GM12878 (cell line): ENCODE measurements at regions not wholly inside any gene's neighbourhood (a gene's known extent, or its start where the extent isn't known, plus 50 kb on each side); places are given as distances from the start of the nearest gene placed in this dataset.

Experiments used
- ATAC-seq: fragments of 200-7000 bp; cut with Tn5 transposase; 3 replicates; pipeline ENCODE4 v1.9.1; 2020; ENCODE audit warnings: mild to moderate bottlenecking, moderate library complexity
- BruUV-seq: library from RNA; stranded (reverse); fragments of 400-500 nt; replicated peaks from 2 replicates; lab custom pipeline; 2021; lab: Mats Ljungman, UMichigan
- CTCF ChIA-PET: fragments of 300-600 bp; sonication (Branson Sonifier 250); formaldehyde crosslinking; extraction: SDS; loops from one replicate; lab custom pipeline; 2021; ENCODE audit warnings: inconsistent platforms; lab: Yijun Ruan, JAX
- POLR2A ChIA-PET: fragments of 350-600 bp; formaldehyde crosslinking; extraction: SDS; loops from one replicate; lab custom pipeline; 2021; ENCODE audit warnings: inconsistent platforms; lab: Charles Lee
- RAD21 ChIA-PET: fragments of 300-600 bp; sonication (Branson Sonifier 250); formaldehyde crosslinking; loops from one replicate; lab custom pipeline; 2023; ENCODE audit warnings: antibody characterized with exemption; ENCODE audit not compliant: unreplicated experiment; lab: Charles Lee
- SMC1A ChIA-PET: fragments of 300-600 bp; sonication (Branson Sonifier 250); formaldehyde crosslinking; loops from one replicate; lab custom pipeline; 2023; ENCODE audit not compliant: unreplicated experiment, uncharacterized antibody; lab: Charles Lee
- DNase-seq: peaks from one replicate; pipeline ENCODE4 v3.0.0-alpha.2; 2011; ENCODE audit warnings: low read depth, low spot score
- FAIRE-seq: peaks from 3 replicates; lab custom pipeline; 2011; peaks lifted over from hg19 to GRCh38; lab: Jason Lieb, UNC
- H2AFZ ChIP-seq: 2 replicates; pipeline ENCODE4 v1.6.0; 2011; ENCODE audit warnings: low read depth, low read length, control low read depth; ENCODE audit not compliant: control insufficient read depth
- H3K27ac ChIP-seq: 2 replicates; pipeline ENCODE4 v1.5.1; 2011; ENCODE audit warnings: control low read depth; ENCODE audit not compliant: control insufficient read depth, insufficient read depth
- H3K27me3 ChIP-seq, 2 experiments: replicated peaks in 1 of 2; 2 replicates each; pipeline versions ENCODE4 v1.6.0 to v1.6.1; 2011; ENCODE audit warnings: low read length in 1 of 2; ENCODE audit not compliant: control insufficient read depth in 2 of 2, insufficient read depth in 2 of 2
- H3K36me3 ChIP-seq, 2 experiments: 2 replicates each; pipeline ENCODE4 v1.5.1; 2011; ENCODE audit warnings: low read length in 1 of 2; ENCODE audit not compliant: control insufficient read depth in 2 of 2, insufficient read depth in 2 of 2
- H3K4me1 ChIP-seq: 2 replicates; pipeline ENCODE4 v1.6.1; 2011; ENCODE audit warnings: mild to moderate bottlenecking, low read length, moderate library complexity, mixed read lengths; ENCODE audit not compliant: control insufficient read depth, insufficient read depth
- H3K4me2 ChIP-seq: 2 replicates; pipeline ENCODE4 v1.6.0; 2011; ENCODE audit warnings: control low read depth; ENCODE audit not compliant: control insufficient read depth, insufficient read depth
- H3K4me3 ChIP-seq: fragments of 200-600 bp; sonication (generic); 2 replicates; pipeline ENCODE4 v1.5.1; 2016
- H3K79me2 ChIP-seq: 2 replicates; pipeline ENCODE4 v1.6.0; 2011; ENCODE audit warnings: low read length; ENCODE audit not compliant: control insufficient read depth, insufficient read depth
- H3K9ac ChIP-seq: 2 replicates; pipeline ENCODE4 v1.8.0; 2011; ENCODE audit warnings: low read length, control low read depth, mixed read lengths; ENCODE audit not compliant: control insufficient read depth, insufficient read depth
- H3K9me3 ChIP-seq: replicated peaks from 3 replicates; pipeline ENCODE4 v1.5.1; 2011; ENCODE audit warnings: mild to moderate bottlenecking, low read length; ENCODE audit not compliant: control insufficient read depth, insufficient read depth
- H4K20me1 ChIP-seq: 2 replicates; pipeline ENCODE4 v1.6.0; 2011; ENCODE audit not compliant: control insufficient read depth, insufficient read depth
- ASH2L ChIP-seq: fragments of 300-600, 200-600 bp; sonication (generic); IDR thresholded peaks from 2 replicates; pipeline ENCODE4 v1.6.1; 2017; ENCODE audit warnings: low read depth, mild to moderate bottlenecking, borderline replicate concordance
- BHLHE40 ChIP-seq, 2 experiments: fragments of 450-650 bp in 1 of 2; IDR thresholded peaks; 2 replicates each; pipeline ENCODE4 v1.6.1; 2011 to 2017; ENCODE audit warnings: low read depth in 2 of 2, borderline replicate concordance in 1 of 2, improper control_type of control experiment in 1 of 2, low read length in 1 of 2, mild to moderate bottlenecking in 1 of 2
- CBX3 ChIP-seq: fragments of 200-600 bp; sonication (generic); IDR thresholded peaks from 2 replicates; pipeline ENCODE4 v1.6.1; 2016; ENCODE audit warnings: low read depth, borderline replicate concordance
- CBX5 ChIP-seq: sonication (generic); IDR thresholded peaks from 2 replicates; pipeline ENCODE4 v1.6.1; 2016; ENCODE audit warnings: low read depth, moderate library complexity, mild to moderate bottlenecking, inconsistent platforms
- HDAC2 ChIP-seq: fragments of 200-600 bp; sonication (generic); IDR thresholded peaks from 2 replicates; pipeline ENCODE4 v1.6.1; 2017
- MEF2A ChIP-seq: IDR thresholded peaks from 2 replicates; pipeline ENCODE4 v1.6.1; 2011; ENCODE audit warnings: low read depth, mild to moderate bottlenecking, low read length, moderate library complexity; ENCODE audit not compliant: insufficient read depth
- NFYA ChIP-seq: IDR thresholded peaks from 2 replicates; pipeline ENCODE4 v1.6.1; 2011; ENCODE audit warnings: low read depth, mild to moderate bottlenecking, low read length, improper control_type of control experiment, borderline replicate concordance
- POLR2AphosphoS2 ChIP-seq: IDR thresholded peaks from 2 replicates; pipeline ENCODE4 v1.6.1; 2011; ENCODE audit warnings: low read depth, mild to moderate bottlenecking, low read length, improper control_type of control experiment, moderate library complexity
- RELB ChIP-seq: fragments of 450-650 bp; IDR thresholded peaks from 2 replicates; pipeline ENCODE4 v1.6.1; 2017; ENCODE audit warnings: low read depth, mild to moderate bottlenecking, moderate library complexity
- RUNX3 ChIP-seq: IDR thresholded peaks from 2 replicates; pipeline ENCODE4 v1.6.1; 2012; ENCODE audit warnings: low read length, inconsistent platforms
- STAT3 ChIP-seq: IDR thresholded peaks from 2 replicates; pipeline ENCODE4 v1.6.1; 2011; ENCODE audit warnings: low read depth, low read length, improper control_type of control experiment
- TCF3 ChIP-seq: IDR thresholded peaks from 2 replicates; pipeline ENCODE4 v1.6.1; 2012; ENCODE audit warnings: low read depth, mild to moderate bottlenecking, low read length, borderline replicate concordance; ENCODE audit not compliant: insufficient read depth
- WGBS: methylation state at CpG from one replicate; pipeline ENCODE4 v1.1.6; 2016; ENCODE audit warnings: low lambda C conversion rate; ENCODE audit not compliant: insufficient replicate concordance, insufficient coverage; ENCODE audit errors: missing lambda C conversion rate; 5-methylcytosine and 5-hydroxymethylcytosine counted together
- in situ Hi-C: fragments of 300-500 bp; cut with MboI; formaldehyde crosslinking; loops from 9 replicates; pipeline ENCODE4 v1.14.3; 2018; ENCODE audit warnings: mixed read lengths
- intact Hi-C: fragments of 100-400 bp; cut with micrococcal nuclease; formaldehyde crosslinking; loops from one replicate; pipeline ENCODE4 v1.14.2; 2022; ENCODE audit not compliant: unreplicated experiment
- TF ChIP-seq, protein P1 (sequence below): fragments of 450-650 bp; IDR thresholded peaks from 2 replicates; pipeline ENCODE4 v1.6.1; 2018; ENCODE audit warnings: mild to moderate bottlenecking, low read depth, moderate library complexity; ENCODE audit not compliant: partially characterized antibody
- TF ChIP-seq, protein P2 (sequence below): fragments of 150-350 bp; IDR thresholded peaks from 2 replicates; pipeline ENCODE4 v1.6.1; 2014; ENCODE audit warnings: mild to moderate bottlenecking, low read depth, low read length

DNA sequence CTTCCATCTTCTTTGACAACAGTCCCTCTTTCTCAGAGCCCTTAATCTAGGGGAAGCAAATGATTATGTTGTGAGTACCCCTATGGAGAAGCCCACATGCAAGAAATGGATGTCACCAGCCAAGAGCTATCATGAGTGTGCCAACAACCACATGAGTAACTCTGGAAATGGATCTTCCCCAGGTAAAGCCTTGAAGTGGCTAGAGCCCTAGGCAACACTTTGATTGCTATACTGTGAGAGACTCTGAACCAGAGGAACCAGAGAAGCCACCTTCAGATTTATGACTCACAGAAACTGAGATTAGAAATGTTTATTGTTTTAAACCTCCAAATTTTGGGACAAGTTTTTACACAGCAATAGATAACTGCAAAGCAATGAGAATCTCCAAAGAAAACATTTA is 60.9 kb upstream of the COL1A2 start (continued):
- TF ChIP-seq NFYA = no peak
- TF ChIP-seq, all 136 proteins: peak for 0

GRCh38 chr7:94335586-94335985 is 59.1 kb upstream of the COL1A2 start:
- H2AFZ ChIP-seq = no peak overlapping the region
- BruUV-seq = no TSS peak
- no peaks in the 10 kb centered on the region for H3K9me3 ChIP-seq
- H3K27ac ChIP-seq = no peak overlapping the region
- FAIRE-seq = no peak
- TF ChIP-seq STAT3 (no peak), RELB (no peak), HDAC2 (no peak), RUNX3 (no peak), ASH2L (no peak), POLR2AphosphoS2 (no peak), TCF3 (no peak), CBX5 (no peak), BHLHE40 (IDR thresholded peaks at IDR 0.05; ENCODE audit: borderline replicate concordance in 1 of 2, low read depth in 2 of 2, low read length in 1 of 2) (no peak), CBX3 (no peak), MEF2A (no peak)
- TF ChIP-seq, protein P1, sequence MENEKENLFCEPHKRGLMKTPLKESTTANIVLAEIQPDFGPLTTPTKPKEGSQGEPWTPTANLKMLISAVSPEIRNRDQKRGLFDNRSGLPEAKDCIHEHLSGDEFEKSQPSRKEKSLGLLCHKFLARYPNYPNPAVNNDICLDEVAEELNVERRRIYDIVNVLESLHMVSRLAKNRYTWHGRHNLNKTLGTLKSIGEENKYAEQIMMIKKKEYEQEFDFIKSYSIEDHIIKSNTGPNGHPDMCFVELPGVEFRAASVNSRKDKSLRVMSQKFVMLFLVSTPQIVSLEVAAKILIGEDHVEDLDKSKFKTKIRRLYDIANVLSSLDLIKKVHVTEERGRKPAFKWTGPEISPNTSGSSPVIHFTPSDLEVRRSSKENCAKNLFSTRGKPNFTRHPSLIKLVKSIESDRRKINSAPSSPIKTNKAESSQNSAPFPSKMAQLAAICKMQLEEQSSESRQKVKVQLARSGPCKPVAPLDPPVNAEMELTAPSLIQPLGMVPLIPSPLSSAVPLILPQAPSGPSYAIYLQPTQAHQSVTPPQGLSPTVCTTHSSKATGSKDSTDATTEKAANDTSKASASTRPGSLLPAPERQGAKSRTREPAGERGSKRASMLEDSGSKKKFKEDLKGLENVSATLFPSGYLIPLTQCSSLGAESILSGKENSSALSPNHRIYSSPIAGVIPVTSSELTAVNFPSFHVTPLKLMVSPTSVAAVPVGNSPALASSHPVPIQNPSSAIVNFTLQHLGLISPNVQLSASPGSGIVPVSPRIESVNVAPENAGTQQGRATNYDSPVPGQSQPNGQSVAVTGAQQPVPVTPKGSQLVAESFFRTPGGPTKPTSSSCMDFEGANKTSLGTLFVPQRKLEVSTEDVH = no peak
- TF ChIP-seq, protein P2, sequence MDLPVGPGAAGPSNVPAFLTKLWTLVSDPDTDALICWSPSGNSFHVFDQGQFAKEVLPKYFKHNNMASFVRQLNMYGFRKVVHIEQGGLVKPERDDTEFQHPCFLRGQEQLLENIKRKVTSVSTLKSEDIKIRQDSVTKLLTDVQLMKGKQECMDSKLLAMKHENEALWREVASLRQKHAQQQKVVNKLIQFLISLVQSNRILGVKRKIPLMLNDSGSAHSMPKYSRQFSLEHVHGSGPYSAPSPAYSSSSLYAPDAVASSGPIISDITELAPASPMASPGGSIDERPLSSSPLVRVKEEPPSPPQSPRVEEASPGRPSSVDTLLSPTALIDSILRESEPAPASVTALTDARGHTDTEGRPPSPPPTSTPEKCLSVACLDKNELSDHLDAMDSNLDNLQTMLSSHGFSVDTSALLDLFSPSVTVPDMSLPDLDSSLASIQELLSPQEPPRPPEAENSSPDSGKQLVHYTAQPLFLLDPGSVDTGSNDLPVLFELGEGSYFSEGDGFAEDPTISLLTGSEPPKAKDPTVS = no peak
- H4K20me1 ChIP-seq = no peaks in the 10 kb centered on the region
- no peak for ATAC-seq
- no peaks in the 10 kb centered on the region for H3K36me3 ChIP-seq
- intact Hi-C loops (no loop called here), in situ Hi-C loops (no loop called here)
- no peak for DNase-seq
- no peak overlapping the region for H3K4me2 ChIP-seq
- 4% methylated on average over 1 of the region's 1 CpG for WGBS
- no peaks in the 10 kb centered on the region for H3K79me2 ChIP-seq
- POLR2A ChIA-PET = no interaction called here
- RAD21 ChIA-PET = no interaction called here
- CTCF ChIA-PET = no interaction called here
- H3K4me1 ChIP-seq = no peaks in the 10 kb centered on the region
- SMC1A ChIA-PET = no interaction called here
- H3K9ac ChIP-seq = no peak overlapping the region
- H3K27me3 ChIP-seq = no peaks in the 10 kb centered on the region
- H3K4me3 ChIP-seq = no peak overlapping the region
